ENCODE measurements at regions not wholly inside any gene's neighbourhood (a gene's known extent, or its start where the extent isn't known, plus 50 kb on each side); places are given as distances from the start of the nearest gene placed in this dataset.

- no peak for TF ChIP-seq EZH2 (IDR thresholded peaks at IDR 0.05)
- no peak for TF ChIP-seq POLR2AphosphoS5 (IDR thresholded peaks at IDR 0.05; ENCODE audit: borderline replicate concordance, low read depth, low read length)
These were observed 539.5 kb downstream of the EBF1 start for GRCh38 chr5:158560170-158560569.

Data from SK-N-MC (cell line).